HG02870 (cell line): ENCODE measurements at regions not wholly inside any gene's neighbourhood (a gene's known extent, or its start where the extent isn't known, plus 50 kb on each side); places are given as distances from the start of the nearest gene placed in this dataset.

Experiments used
- ATAC-seq: cut with Tn5 transposase; IDR thresholded peaks from one replicate; pipeline ENCODE4 v1.9.1; 2021; ENCODE audit warnings: mild to moderate bottlenecking, moderate library complexity; ENCODE audit not compliant: unreplicated experiment

DNA sequence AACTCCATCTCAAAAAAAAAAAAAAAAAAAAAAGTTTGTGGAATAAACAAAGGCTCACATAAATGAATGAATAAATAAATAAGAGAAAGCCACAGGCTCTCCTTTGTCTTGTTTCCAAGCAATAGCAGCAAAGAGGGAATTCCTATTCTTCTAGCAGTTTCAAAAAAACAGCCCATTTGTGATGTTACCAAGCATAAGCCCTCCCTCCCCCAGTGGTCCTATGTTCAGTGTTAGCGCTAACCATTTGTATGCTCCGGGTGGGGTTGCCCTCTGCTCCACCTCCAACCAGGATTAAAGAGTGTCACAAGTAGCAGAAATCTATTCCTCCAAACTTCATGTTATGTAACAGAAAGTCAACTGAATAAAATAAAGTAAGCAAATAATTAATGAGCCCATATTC lies 1215.0 kb upstream of the TENM4 start:
- ATAC-seq, result no peak

DNA sequence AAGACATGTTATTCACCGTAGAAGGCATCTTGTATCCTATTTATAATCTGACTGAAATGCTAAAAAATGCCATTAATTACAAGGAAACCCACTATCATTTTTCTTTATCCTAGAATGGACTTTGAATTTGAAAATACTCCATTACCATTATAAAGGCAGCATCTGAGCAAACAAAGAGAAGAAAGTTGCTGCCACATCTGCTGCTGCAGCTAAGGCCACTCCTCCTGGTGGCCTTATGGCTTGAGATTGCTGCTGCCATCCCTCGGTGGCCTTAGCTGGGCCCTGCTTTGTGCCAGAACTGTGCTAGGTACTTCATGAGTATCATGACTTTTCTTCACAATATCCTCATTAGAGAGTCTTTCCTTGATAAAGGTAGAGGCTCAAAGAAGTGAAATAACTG lies 1210.1 kb upstream of the TENM4 start:
- no peak for ATAC-seq

DNA sequence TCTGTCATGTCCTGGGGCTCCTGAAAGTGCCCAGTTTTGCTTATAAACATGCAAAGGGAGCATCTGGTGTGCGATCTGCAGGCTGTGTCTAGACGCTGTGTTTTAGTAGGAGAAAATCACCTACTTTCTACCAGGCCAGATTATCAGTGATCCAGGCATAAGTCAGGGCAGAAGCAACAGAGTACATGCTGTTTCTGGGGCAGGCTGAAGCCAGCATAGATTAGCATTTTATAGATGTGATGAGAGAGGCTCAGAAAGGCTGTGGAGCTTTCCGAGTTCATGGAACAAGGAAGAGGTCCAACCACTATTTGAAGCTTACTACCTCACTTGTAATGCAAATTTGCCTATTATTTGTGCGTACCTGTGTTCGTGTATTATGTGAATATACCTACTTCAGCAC lies 1208.4 kb upstream of the TENM4 start:
- ATAC-seq, result no peak

DNA sequence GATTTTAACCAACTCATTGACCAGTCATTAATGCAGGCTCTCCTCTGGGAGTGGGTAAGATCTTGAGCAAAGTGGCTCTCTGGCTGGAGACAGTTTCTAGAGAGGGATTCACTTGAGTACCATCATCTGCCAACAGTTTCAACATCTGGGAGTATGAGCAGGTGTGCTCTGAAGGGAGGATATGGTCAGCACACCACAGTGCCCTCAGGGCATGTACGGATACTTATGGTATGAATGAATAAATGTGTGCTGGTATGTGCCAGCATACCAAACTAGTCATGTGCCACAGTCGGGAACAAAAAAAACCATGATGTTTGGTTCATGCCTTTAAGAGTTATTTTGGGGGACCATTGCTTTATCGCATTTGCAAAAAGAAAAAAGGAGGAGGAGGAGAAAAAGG lies 1197.5 kb upstream of the TENM4 start:
- ATAC-seq, result no peak

DNA sequence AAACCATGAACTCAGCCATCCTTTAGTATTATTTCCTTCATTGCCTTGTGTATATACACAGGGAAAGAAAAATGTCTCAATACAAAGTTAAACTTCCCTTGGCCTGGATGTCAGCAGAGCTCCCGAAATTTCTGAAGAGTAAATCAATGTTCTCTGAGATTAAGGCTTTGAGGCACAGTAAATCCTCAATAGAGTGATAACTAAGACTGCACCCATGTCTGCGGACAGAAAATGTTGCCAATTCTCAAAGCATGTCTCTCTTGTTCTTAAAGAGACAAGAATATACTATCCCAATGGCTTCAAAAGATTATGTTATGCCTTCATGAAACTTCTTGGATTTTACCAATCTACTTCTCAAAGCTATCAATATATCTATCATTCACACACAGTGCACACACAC lies 1196.7 kb upstream of the TENM4 start:
- ATAC-seq, result no peak

DNA sequence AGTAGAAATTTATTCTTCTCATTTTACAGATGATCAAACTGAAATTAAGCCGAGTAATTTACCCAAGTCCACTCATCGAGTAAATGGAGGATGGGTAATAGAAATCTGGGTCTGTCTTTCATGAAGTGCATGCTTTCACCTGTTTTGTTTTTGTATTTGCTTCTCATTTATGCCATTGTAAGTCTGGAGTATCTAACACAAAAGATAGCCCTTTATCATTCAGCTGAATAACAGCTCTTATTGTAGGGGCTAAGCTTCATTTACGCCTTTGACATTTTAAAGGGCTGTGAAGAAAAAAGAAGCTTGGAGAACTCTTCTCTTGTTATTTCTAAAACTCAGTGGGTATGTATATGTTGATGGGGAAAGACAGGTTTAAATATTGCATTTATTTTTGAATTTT lies 1196.2 kb upstream of the TENM4 start:
- no peak for ATAC-seq

DNA sequence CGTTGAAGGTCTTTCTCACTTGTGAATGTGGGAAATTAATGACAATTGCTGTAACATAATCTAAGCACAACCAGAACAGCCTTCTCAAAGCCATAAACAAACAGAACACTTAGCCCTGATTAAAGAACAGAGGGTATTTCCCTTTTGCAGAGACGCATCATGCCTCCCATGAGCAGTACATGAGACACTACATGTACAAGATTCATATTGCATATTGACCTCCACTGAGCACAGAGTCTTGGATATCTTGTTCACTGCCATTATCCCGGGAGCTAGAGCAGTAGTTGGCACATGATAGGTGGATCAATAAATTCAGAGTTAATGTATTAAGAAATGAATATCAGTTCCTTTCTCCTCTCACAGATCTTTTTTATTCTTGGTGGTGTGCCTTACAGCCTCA lies 1194.3 kb upstream of the TENM4 start:
- ATAC-seq, result no peak

DNA sequence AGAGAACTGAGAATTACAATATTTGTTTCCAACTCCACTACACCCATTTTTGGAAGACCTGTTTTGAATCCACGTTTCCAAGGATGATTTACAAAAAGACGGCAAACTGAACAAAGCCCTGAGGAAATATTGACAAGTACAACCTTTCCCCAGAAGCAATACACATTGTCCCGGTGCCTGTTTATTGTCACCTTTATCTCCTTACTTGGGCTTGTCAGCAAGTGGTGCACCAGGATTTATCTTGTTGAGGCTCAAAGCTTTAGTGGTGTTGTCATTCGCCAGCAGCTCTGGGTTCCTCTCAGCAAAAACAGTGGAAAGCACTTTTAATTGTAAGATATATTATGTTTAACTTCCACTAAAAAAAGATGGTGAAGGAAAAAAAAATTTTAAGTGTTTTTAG lies 1191.9 kb upstream of the TENM4 start:
- ATAC-seq, result no peak

DNA sequence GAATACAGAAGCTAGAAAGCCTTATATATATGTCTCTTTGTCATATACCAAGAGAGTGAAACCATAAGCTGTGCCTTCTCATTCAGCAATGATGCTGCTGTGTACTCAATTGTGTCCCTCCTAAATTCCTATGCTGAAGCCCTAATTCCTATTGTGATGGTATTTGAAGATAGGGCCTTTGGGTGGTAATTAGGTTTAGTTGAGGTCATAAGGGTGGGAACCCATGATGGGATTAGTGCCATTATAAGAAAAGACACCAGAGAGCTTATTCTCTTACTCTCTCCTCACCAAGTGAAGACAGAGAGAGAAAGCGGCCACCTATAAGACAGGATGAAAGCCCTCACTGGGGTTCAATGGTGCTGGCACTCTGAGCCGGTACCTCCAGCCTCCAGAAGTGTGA lies 1191.3 kb upstream of the TENM4 start:
- ATAC-seq, result no peak

DNA sequence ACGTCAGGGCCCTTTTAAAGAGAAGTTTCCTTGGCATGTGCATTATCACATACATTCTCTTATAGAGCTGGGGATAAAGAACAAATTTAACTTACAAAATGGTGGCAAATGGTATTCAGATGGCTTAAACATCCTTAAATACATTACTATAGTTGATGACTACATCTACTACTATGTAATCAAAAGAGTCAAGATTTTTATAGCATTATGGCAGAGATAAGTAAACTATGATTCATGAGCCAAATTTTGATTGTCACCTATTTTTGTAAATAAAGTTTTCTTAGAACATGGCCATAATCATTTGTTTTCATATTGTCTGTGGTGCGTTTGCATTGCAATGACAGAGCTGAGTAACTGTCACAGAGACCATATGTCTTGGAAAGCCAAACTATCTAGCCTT lies 1188.6 kb upstream of the TENM4 start:
- ATAC-seq, result no peak

DNA sequence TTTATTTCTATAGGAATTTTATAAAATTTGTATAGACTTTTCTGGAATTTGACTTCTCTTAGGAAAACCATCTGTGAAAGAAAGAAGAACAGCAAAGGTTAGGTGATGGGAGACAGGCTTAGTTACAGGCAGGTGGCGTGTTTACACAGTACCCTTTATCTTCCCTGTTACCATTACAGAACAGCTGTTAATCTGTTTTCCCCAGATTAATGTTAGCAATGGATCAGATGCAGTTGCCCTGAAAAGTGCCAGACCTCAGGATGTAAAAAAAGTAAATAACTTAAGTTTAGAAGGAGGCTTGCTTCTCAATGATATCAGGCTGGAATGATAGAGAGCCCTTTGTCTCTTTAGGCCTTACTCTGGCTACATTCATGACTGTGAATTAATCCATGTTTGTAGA lies 1186.5 kb upstream of the TENM4 start:
- no peak for ATAC-seq

DNA sequence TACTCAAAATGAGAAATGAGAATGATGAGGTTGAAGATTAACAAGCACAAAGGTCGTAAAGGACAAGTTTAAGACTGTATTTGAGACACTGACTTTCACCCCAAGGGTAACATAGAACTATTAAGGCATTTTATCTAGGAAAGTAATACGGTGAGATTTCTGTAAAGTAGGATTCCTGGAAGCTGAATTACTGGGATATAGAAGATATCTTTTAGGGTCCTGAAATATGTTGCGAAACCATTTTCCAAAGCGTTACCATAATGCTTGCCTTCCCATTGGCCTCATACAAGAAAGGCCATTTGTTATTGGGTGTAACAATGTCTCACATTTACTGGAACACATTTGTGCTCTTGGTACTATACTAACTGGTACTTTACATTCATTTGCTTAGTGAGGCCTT lies 1185.9 kb upstream of the TENM4 start:
- no peak for ATAC-seq

DNA sequence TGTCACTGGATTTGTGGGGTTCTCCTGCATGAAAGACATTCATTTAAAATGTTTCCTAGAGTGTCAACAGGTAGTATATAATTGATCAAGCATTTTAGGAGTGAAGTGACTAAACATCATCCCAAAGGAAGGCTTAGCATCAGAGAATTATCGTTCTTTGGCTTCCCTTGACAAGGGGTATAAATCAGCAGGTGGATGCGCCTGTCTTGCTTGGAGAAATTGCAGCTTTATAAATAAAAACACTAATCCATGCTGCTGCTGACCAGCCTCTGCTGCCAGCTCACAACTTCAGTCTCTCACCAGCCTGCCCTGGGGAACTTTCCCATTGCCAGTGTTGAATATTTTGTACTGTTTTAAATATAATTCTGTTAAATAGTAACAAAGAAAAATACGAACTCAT lies 1184.7 kb upstream of the TENM4 start:
- ATAC-seq, result no peak

DNA sequence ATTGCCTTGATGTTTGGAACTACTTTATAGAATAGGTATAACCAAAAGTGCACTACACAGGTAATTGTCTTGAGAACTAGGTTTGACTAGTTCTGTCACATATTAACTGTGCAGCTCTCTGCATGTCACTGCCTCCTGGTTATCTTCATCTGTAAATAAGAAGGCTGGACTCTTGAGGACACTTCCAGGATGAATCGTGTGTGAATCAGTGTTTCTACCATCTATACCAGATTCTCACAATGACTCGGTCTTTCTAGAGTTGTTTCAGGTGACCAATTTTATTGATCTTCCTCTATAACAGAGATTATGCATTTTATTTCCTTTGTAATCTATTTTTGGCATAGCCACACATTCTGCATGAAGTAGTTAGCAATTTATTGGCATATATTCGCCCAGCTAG lies 1181.0 kb upstream of the TENM4 start:
- ATAC-seq, result no peak

DNA sequence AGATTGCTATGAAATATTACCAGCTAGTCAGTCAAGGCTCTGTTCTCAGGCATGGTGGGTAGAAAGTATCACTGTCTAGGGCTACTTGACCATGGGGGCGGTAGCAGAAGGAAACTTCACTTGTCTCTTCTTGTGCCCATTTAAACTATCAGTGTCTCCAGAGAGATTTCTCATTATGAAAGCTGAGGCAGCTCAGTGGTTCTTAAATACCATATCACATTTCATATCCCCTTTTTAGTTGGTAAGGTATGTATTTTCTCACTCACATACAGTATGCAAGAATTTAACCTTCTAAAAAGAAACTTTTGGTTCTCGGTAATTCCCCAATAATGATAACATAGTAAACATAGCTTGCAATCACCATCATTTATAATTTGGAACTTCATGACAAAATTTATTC lies 1180.0 kb upstream of the TENM4 start:
- ATAC-seq, result no peak

DNA sequence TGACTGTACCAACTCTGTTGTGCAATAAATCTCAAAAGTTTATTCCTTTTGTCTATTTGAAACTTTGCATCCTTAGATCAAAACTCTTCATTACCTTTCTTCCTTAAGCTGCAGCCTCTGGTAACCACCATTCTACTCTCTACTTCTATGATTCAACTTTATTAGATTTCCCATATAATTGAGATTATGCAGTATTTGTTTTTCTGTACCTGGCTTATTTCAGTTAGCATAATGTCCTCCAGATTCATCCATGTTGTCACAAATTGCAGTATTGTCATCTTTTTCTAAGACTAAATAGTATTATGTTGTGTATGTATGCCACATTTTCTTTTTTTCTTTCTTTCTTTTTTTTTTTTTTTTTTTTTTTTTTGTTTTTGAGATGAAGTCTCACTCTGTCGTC lies 1176.3 kb upstream of the TENM4 start:
- ATAC-seq, result no peak

DNA sequence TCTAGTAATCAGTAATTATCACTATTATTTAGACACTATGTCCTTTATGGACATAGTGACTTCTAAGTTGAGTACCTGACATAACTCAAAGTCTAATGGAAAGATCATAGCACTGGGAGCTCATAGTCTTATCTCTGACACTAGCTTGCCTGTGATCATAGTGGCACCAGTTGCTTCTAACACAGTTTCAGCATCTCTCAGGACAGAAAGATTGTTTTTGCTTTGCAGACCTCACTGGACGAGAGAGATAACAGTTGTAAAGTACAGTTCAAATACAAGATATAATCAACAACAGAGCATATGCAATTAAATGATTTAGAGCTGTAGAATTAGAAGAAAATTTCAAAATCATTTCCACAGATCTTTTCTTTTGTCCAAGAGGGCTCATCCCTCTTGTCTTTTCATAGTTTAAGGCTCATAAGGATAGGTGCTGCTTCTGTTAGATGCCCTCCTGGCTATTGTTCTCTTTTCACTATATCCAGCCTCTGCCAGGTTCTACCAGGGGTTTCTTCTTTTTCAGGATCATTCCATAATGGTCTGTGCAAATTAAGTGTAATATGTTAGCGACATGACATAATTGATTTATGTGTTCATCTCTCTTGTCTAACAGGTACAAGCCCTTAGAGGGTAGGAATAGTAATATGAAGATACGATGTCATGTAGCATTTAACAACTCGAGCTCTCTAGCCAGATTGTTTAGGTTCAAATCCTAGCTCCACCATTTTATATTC lies 1175.4 kb upstream of the TENM4 start:
- ATAC-seq, result no peak

DNA sequence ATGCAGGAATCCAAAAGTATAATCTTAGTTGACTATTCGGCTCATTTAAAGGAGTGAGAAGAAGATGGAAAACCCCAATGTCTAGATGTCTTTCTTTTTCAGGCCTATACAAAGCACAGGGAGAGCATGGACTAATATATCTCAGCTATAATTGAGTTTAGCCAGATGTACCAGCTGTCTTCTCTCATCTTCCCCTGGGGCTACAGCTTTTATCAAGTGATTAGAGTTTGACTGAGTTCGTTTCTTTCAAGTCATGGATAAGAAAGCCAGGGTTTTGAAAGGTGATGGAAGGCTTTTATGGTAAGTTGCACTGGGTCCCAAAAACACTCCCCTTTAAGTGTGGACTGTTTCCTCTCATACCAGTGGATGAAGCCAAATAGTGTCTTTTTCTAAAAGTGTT lies 1172.8 kb upstream of the TENM4 start:
- no peak for ATAC-seq

DNA sequence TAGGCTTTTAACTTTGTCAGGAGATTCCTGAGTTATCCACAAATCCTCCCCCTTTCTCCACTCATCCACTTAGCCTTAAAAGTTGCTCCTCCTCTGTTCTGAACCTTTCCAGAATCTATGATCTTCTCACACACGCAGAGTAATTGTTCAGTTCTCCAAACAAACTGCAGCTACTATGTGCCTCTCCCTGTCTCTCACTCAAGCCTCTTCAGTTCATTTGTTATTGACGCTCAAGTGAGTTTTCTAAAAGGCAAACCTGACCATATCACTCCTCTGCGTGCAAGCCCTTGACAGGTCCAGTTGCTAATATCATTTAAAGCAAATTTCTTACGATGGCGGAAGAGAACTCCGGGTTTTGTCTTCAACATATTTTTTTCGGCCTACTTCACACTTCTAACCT lies 1169.7 kb upstream of the TENM4 start:
- ATAC-seq, result no peak

DNA sequence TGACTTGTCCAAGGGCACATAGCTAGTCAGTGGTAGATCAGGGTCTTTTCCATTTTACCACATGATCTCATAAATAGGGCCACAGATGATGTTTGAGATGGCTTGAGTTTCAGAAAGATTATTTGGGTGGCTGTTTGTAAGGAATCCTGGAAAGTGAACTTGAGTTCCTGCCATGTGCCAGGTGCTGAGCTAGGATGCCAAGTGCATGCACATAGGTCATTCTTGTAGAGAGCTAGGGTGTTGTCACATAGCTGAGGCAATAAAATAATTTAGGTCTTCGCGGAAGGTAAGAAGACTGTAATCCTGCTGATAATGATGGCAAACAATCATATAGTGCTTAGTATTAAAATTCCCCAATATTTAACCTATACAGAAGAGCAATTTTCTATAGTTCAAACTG lies 1162.6 kb upstream of the TENM4 start:
- ATAC-seq, result no peak

DNA sequence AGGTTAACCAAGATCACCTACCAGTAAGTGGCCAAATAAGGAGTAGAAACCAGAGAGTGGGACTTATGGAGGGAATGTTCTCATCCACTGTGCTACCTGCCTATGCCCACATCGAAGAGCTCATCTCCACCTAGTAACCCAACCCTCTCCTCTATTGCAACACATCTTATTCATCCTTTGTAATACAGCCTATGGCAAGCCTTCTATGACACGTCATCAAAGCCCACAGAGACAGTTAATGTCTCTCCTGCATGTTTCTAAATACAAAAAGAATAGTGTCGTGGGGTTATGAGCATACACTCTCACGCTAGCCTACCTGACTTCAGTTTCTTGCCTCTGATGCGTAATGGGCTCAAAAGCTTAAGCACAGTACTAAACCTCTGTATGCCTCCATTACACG lies 1158.1 kb upstream of the TENM4 start:
- ATAC-seq, result no peak

DNA sequence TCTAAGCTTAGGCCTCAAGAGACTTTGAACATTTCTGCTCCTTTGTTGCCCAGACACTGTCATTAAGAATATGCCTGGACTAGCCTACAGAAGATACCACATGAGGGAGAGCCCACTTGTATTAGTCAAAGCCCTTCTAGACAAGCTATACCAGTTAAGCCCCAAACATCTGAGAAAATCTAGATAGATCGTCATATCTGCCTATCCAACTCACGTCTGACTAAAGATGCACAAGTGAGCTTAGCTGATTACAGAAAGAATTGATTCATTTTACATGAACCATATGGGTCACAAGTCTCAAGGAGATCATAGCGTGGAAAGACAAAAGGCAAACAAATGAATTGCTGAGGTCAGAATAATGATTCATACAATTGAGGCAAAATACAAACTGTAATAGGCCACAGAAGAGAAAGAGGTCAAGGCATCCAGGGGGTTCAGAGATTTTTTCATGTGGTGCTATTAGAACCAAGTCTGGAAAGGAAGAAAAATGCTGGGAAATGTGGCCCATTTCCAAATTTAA lies 1155.5 kb upstream of the TENM4 start:
- no peak for ATAC-seq

DNA sequence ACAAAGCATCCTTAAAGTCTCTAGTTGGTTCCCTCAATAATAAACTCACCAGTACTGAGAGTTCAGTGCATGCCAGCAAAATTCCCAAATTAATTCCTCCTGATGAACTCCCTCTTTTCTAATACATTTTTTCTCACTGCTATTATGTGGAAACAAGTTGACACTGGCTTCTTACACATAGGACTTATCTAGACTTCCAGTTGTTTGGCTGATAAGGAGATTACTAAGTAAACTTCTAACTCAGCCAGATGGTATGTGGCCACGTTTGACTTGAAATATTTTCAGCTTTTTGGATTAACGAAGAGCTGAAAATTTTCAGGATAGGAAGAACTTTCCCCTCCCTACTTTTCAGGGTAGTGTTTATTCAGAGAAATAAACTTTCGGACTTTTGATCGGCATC lies 1154.2 kb upstream of the TENM4 start:
- no peak for ATAC-seq
